SK-N-SH (cell line): ENCODE measurements at regions not wholly inside any gene's neighbourhood (a gene's known extent, or its start where the extent isn't known, plus 50 kb on each side); places are given as distances from the start of the nearest gene placed in this dataset.

Experiments
- CHD2 ChIP-seq: fragments of 150-350 bp; IDR thresholded peaks from 2 replicates; pipeline ENCODE4 v1.6.1; 2018; ENCODE audit warnings: low read length; ENCODE audit not compliant: partially characterized antibody
- EP300 ChIP-seq, 2 experiments: IDR thresholded peaks; 2 replicates each; pipeline versions ENCODE4 v1.4.0 to v1.6.1; 2012; ENCODE audit warnings: borderline replicate concordance in 1 of 2, low read depth in 1 of 2, low read length in 1 of 2
- FOSL2 ChIP-seq: IDR thresholded peaks from 2 replicates; pipeline ENCODE4 v1.4.0; 2012; ENCODE audit warnings: low read depth, mild to moderate bottlenecking, moderate library complexity, borderline replicate concordance
- FOXM1 ChIP-seq: IDR thresholded peaks from 2 replicates; pipeline ENCODE4 v1.4.0; 2012; ENCODE audit warnings: low read depth, mild to moderate bottlenecking
- JUND ChIP-seq: IDR thresholded peaks from 2 replicates; pipeline ENCODE4 v1.4.0; 2012
- POLR2AphosphoS5 ChIP-seq: IDR thresholded peaks from 2 replicates; pipeline ENCODE4 v1.6.1; 2012; ENCODE audit warnings: low read depth, low read length
- RCOR1 ChIP-seq: fragments of 150-350 bp; IDR thresholded peaks from 2 replicates; pipeline ENCODE4 v1.6.1; 2017; ENCODE audit warnings: antibody characterized with exemption, low read length
- SMC3 ChIP-seq: IDR thresholded peaks from 2 replicates; pipeline ENCODE4 v1.6.1; 2012; ENCODE audit warnings: low read depth, low read length, improper control_type of control experiment
- TAF1 ChIP-seq: IDR thresholded peaks from 2 replicates; pipeline ENCODE4 v1.6.1; 2012; ENCODE audit warnings: low read depth, mild to moderate bottlenecking, low read length, moderate library complexity, borderline replicate concordance
- TF ChIP-seq, protein P1 (sequence below): IDR thresholded peaks from 2 replicates; pipeline ENCODE4 v1.4.0; 2012; ENCODE audit warnings: low read depth
- TF ChIP-seq, protein P2 (sequence below): fragments of 200-600 bp; sonication (generic); IDR thresholded peaks from 2 replicates; pipeline ENCODE4 v1.6.1; 2017; ENCODE audit warnings: antibody characterized with exemption, mild to moderate bottlenecking, moderate library complexity
- TF ChIP-seq, protein P3 (sequence below): IDR thresholded peaks from 2 replicates; pipeline ENCODE4 v1.4.0; 2012; ENCODE audit warnings: low read depth, borderline replicate concordance

GRCh38 chr21:24204641-24205040, 1402.6 kb downstream of the MRPL39 start:
- TF ChIP-seq, protein P1, sequence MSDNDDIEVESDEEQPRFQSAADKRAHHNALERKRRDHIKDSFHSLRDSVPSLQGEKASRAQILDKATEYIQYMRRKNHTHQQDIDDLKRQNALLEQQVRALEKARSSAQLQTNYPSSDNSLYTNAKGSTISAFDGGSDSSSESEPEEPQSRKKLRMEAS = no peak
- TF ChIP-seq CHD2 = peak; percentile 75
- TF ChIP-seq, protein P2, sequence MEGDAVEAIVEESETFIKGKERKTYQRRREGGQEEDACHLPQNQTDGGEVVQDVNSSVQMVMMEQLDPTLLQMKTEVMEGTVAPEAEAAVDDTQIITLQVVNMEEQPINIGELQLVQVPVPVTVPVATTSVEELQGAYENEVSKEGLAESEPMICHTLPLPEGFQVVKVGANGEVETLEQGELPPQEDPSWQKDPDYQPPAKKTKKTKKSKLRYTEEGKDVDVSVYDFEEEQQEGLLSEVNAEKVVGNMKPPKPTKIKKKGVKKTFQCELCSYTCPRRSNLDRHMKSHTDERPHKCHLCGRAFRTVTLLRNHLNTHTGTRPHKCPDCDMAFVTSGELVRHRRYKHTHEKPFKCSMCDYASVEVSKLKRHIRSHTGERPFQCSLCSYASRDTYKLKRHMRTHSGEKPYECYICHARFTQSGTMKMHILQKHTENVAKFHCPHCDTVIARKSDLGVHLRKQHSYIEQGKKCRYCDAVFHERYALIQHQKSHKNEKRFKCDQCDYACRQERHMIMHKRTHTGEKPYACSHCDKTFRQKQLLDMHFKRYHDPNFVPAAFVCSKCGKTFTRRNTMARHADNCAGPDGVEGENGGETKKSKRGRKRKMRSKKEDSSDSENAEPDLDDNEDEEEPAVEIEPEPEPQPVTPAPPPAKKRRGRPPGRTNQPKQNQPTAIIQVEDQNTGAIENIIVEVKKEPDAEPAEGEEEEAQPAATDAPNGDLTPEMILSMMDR = no peak
- TF ChIP-seq, protein P3, sequence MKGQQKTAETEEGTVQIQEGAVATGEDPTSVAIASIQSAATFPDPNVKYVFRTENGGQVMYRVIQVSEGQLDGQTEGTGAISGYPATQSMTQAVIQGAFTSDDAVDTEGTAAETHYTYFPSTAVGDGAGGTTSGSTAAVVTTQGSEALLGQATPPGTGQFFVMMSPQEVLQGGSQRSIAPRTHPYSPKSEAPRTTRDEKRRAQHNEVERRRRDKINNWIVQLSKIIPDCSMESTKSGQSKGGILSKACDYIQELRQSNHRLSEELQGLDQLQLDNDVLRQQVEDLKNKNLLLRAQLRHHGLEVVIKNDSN = no peak
- TF ChIP-seq SMC3 = no peak
- no peak for TF ChIP-seq JUND
- no peak for TF ChIP-seq POLR2AphosphoS5
- peak in 1 of 2 experiments; percentile 91; a peak in 2 of 4 replicates for TF ChIP-seq EP300 (IDR thresholded peaks at IDR 0.05; ENCODE audit: borderline replicate concordance in 1 of 2, low read depth in 1 of 2, low read length in 1 of 2)
- no peak for TF ChIP-seq FOXM1
- peak; percentile 89 for TF ChIP-seq RCOR1
- TF ChIP-seq FOSL2 = no peak
- no peak for TF ChIP-seq TAF1
